ENCODE measurements at regions not wholly inside any gene's neighbourhood (a gene's known extent, or its start where the extent isn't known, plus 50 kb on each side); places are given as distances from the start of the nearest gene placed in this dataset.

DNA sequence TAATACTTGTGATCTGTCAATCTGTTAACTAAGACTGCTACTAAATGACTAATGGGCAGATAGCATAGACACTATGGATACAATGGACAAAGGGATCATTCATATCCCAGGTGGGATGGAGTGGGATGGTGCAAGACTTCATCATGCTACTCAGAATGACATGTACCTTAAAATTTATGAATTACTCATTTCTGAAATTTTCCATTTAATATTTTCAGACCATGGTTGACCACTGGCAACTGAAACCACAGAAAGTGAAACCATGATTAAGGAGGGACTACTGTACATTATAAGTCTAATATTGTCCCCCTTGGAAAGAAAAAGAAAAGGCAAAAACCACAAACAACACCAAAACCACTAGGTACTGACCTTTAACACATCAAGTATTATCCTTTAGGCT, 247.0 kb upstream of the SYT4 start:
- H3K9me3 Mint-ChIP-seq = no peaks in the 10 kb centered on the region
- Histone ChIP-seq H3K4me1 (ENCODE audit: control insufficient read depth, insufficient read depth, low read length) (no peaks in the 10 kb centered on the region), H3K9me3 (ENCODE audit: control insufficient read depth, low read length) (no peaks in the 10 kb centered on the region), H3K36me3 (ENCODE audit: control insufficient read depth, insufficient read depth, low read length) (no peaks in the 10 kb centered on the region), H3K9ac (ENCODE audit: extremely low read depth, low read length, poor library complexity, severe bottlenecking) (no peak overlapping the region), H3K4me3 (ENCODE audit: low read length) (no peak overlapping the region), H3K27me3 (ENCODE audit: control insufficient read depth, insufficient read depth, low read length, poor library complexity, severe bottlenecking) (no peaks in the 10 kb centered on the region), H3K27ac (ENCODE audit: low read depth, low read length) (no peak overlapping the region)
- DNase-seq = no peak
- no peaks in the 10 kb centered on the region for H3K27me3 Mint-ChIP-seq (ENCODE audit: insufficient read depth)
- no peaks in the 10 kb centered on the region for H3K36me3 Mint-ChIP-seq (ENCODE audit: low read depth)
- H3K27ac Mint-ChIP-seq = no peak overlapping the region
- no peaks in the 10 kb centered on the region for H3K4me1 Mint-ChIP-seq
- TF ChIP-seq, protein P1, sequence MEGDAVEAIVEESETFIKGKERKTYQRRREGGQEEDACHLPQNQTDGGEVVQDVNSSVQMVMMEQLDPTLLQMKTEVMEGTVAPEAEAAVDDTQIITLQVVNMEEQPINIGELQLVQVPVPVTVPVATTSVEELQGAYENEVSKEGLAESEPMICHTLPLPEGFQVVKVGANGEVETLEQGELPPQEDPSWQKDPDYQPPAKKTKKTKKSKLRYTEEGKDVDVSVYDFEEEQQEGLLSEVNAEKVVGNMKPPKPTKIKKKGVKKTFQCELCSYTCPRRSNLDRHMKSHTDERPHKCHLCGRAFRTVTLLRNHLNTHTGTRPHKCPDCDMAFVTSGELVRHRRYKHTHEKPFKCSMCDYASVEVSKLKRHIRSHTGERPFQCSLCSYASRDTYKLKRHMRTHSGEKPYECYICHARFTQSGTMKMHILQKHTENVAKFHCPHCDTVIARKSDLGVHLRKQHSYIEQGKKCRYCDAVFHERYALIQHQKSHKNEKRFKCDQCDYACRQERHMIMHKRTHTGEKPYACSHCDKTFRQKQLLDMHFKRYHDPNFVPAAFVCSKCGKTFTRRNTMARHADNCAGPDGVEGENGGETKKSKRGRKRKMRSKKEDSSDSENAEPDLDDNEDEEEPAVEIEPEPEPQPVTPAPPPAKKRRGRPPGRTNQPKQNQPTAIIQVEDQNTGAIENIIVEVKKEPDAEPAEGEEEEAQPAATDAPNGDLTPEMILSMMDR (conservative IDR thresholded peaks at IDR 0.05) = no peak
- H3K4me3 Mint-ChIP-seq = no peak overlapping the region

DNA sequence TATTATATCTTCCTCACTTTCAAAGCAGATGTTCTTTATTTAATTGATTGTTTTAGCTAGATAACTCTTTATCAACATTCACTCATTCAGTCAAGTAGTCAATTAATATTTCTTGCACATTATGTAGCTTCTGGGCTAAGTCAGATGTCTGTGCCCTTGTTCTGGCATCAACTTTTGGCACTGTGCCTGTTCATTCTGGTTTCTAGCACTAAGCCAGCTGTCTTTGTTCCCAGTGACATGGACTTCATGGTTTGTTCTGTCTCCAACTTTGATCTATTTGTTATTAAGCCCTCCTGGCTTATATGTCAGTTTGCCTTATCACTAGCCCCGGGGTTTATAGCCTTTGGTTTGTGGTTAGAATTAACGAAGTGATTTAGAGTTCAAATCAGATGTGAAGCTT, 247.9 kb upstream of the SYT4 start:
- Histone ChIP-seq H3K27me3 (ENCODE audit: control insufficient read depth, insufficient read depth, low read length, poor library complexity, severe bottlenecking) (no peaks in the 10 kb centered on the region), H3K27ac (ENCODE audit: low read depth, low read length) (no peak overlapping the region), H3K4me3 (ENCODE audit: low read length) (no peak overlapping the region), H3K4me1 (ENCODE audit: control insufficient read depth, insufficient read depth, low read length) (no peaks in the 10 kb centered on the region), H3K9me3 (ENCODE audit: control insufficient read depth, low read length) (no peaks in the 10 kb centered on the region), H3K36me3 (ENCODE audit: control insufficient read depth, insufficient read depth, low read length) (no peaks in the 10 kb centered on the region), H3K9ac (ENCODE audit: extremely low read depth, low read length, poor library complexity, severe bottlenecking) (no peak overlapping the region)
- 83% methylated on average over 1 of the region's 2 CpGs; no CpG with 5 or more reads in 1 of the 2 experiments for WGBS, 2 experiments (ENCODE audit: insufficient coverage in 1 of 2, insufficient read length in 1 of 2)
- no peak for DNase-seq
- no peak overlapping the region for H3K27ac Mint-ChIP-seq
- no peaks in the 10 kb centered on the region for H3K4me1 Mint-ChIP-seq
- H3K36me3 Mint-ChIP-seq (ENCODE audit: low read depth) = no peaks in the 10 kb centered on the region
- H3K4me3 Mint-ChIP-seq = no peak overlapping the region
- H3K9me3 Mint-ChIP-seq = no peaks in the 10 kb centered on the region
- TF ChIP-seq, protein P1 (conservative IDR thresholded peaks at IDR 0.05) = no peak
- H3K27me3 Mint-ChIP-seq (ENCODE audit: insufficient read depth) = no peaks in the 10 kb centered on the region

DNA sequence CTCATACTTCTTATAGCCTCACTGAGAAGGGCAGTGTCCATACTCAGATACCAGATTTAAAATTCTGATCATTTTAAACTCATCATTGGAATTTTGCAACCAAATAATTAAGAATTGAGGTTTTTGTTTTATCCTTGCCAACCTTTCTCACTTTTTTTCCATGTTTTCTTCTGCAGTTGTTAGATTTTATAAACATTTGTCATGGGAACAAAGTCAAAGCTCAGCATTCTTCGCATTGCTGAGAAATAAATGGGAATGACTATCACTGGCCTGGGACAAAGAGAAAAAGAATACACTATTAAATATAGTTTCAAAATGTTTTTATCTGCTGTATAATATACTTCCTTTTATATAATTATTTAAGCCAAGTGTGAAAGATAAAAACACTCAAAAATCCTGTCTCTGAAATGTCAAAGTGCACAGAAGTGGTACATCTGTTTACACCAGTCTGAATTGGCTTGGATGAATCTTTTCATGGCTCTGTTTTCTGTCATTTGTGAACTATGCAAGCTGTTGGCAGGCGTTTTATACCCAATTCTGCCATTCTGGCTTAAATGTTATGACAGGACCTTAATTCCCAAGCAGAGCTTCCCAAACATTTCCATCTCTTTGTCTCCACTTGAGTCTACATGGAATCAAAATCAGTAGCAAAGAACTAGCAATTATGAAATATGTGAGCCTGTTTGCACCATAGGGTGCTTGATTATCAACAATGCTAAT, 249.3 kb upstream of the SYT4 start:
- no peaks in the 10 kb centered on the region for H3K4me1 ChIP-seq (ENCODE audit: control insufficient read depth, insufficient read depth, low read length)
- no peak overlapping the region for H3K4me3 ChIP-seq (ENCODE audit: low read length)
- TF ChIP-seq, protein P1 (conservative IDR thresholded peaks at IDR 0.05) = no peak
- no peak overlapping the region for H3K9ac ChIP-seq (ENCODE audit: extremely low read depth, low read length, poor library complexity, severe bottlenecking)
- H3K4me1 Mint-ChIP-seq = no peaks in the 10 kb centered on the region
- no peak for DNase-seq
- no peak overlapping the region for H3K4me3 Mint-ChIP-seq
- no peaks in the 10 kb centered on the region for H3K27me3 Mint-ChIP-seq (ENCODE audit: insufficient read depth)
- H3K27ac Mint-ChIP-seq = no peak overlapping the region
- H3K36me3 ChIP-seq (ENCODE audit: control insufficient read depth, insufficient read depth, low read length) = no peaks in the 10 kb centered on the region
- no peak overlapping the region for H3K27ac ChIP-seq (ENCODE audit: low read depth, low read length)
- no peaks in the 10 kb centered on the region for H3K9me3 Mint-ChIP-seq
- H3K27me3 ChIP-seq (ENCODE audit: control insufficient read depth, insufficient read depth, low read length, poor library complexity, severe bottlenecking) = no peaks in the 10 kb centered on the region
- whole genome bisulfite sequencing, 2 experiments (ENCODE audit: insufficient coverage in 1 of 2, insufficient read length in 1 of 2) = 64% methylated on average over 2 of the region's 2 CpGs; no CpG with 5 or more reads in 1 of the 2 experiments
- no peaks in the 10 kb centered on the region for H3K36me3 Mint-ChIP-seq (ENCODE audit: low read depth)
- H3K9me3 ChIP-seq (ENCODE audit: control insufficient read depth, low read length) = no peaks in the 10 kb centered on the region

Measured in endodermal cell (in vitro differentiated cells).